Prostate gland (tissue), 2 donors: ENCODE measurements at regions not wholly inside any gene's neighbourhood (a gene's known extent, or its start where the extent isn't known, plus 50 kb on each side); places are given as distances from the start of the nearest gene placed in this dataset.

Source experiments
- POLR2AphosphoS5 ChIP-seq: sonication (generic); formaldehyde crosslinking; IDR thresholded peaks from one replicate; pipeline ENCODE4 v1.6.1; 2017; ENCODE audit warnings: antibody characterized with exemption
- TF ChIP-seq, protein P1 (sequence below), 4 experiments: fragments of 200-600 bp in 2 of 4; fragments of 450-650 bp in 2 of 4; sonication (generic) in 2 of 4; IDR thresholded peaks; 1 replicate in 3 of 4; 2 replicates in 1 of 4; pipeline ENCODE4 v1.5.1; 2016 to 2019; ENCODE audit warnings: antibody characterized with exemption in 4 of 4, mild to moderate bottlenecking in 2 of 4, moderate library complexity in 2 of 4

DNA sequence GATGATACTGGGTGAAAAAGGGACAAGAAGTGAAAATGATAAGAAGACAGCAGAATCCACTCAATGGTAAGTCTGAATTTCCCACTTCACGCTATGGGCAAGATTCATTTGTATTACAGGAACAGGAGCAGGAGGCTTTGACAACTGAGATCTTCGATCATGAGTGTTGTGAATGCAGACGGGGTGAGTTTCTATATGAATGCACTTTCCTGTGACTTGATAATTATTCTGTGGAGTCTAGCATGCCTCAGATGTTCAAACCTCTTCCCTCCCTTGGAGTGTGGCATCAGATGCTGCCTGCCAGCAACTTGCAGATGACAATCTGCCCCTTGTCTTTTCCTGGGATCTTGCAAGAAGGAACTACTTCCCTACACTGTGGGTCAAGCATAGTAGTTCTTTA, 225.4 kb downstream of the HLX start:
- TF ChIP-seq, protein P1, sequence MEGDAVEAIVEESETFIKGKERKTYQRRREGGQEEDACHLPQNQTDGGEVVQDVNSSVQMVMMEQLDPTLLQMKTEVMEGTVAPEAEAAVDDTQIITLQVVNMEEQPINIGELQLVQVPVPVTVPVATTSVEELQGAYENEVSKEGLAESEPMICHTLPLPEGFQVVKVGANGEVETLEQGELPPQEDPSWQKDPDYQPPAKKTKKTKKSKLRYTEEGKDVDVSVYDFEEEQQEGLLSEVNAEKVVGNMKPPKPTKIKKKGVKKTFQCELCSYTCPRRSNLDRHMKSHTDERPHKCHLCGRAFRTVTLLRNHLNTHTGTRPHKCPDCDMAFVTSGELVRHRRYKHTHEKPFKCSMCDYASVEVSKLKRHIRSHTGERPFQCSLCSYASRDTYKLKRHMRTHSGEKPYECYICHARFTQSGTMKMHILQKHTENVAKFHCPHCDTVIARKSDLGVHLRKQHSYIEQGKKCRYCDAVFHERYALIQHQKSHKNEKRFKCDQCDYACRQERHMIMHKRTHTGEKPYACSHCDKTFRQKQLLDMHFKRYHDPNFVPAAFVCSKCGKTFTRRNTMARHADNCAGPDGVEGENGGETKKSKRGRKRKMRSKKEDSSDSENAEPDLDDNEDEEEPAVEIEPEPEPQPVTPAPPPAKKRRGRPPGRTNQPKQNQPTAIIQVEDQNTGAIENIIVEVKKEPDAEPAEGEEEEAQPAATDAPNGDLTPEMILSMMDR (IDR thresholded peaks at IDR 0.05), result no peak
- no peak for TF ChIP-seq POLR2AphosphoS5
